H9 (cell line): ENCODE measurements at regions not wholly inside any gene's neighbourhood (a gene's known extent, or its start where the extent isn't known, plus 50 kb on each side); places are given as distances from the start of the nearest gene placed in this dataset.

Source experiments
- DNase-seq: peaks from one replicate; pipeline ENCODE4 v3.0.0-alpha.2; 2017
- H2AFZ ChIP-seq: one replicate; pipeline ENCODE4 v1.6.1; 2013; ENCODE audit warnings: mild to moderate bottlenecking, low read length, control low read depth, moderate library complexity
- H2AK5ac ChIP-seq: 2 replicates; pipeline ENCODE4 v1.6.1; 2013; ENCODE audit warnings: low read length, control low read depth, mixed read lengths; ENCODE audit not compliant: insufficient read length
- H2BK120ac ChIP-seq: one replicate; pipeline ENCODE4 v1.6.1; 2013; ENCODE audit warnings: low read depth, mild to moderate bottlenecking, low read length, control low read depth, inconsistent platforms; ENCODE audit not compliant: poor library complexity, severe bottlenecking
- H2BK12ac ChIP-seq: 2 replicates; pipeline ENCODE4 v1.6.1; 2013; ENCODE audit warnings: low read length, control low read depth, mixed read lengths, low read depth; ENCODE audit not compliant: insufficient read length
- H2BK15ac ChIP-seq: 2 replicates; pipeline ENCODE4 v1.6.1; 2013; ENCODE audit warnings: low read depth, low read length, control low read depth
- H2BK20ac ChIP-seq: one replicate; pipeline ENCODE4 v1.6.1; 2013; ENCODE audit warnings: low read depth, mild to moderate bottlenecking, low read length, control low read depth, inconsistent platforms; ENCODE audit not compliant: poor library complexity, severe bottlenecking
- H2BK5ac ChIP-seq: 2 replicates; pipeline ENCODE4 v1.6.1; 2013; ENCODE audit warnings: low read length, control low read depth, mixed read lengths; ENCODE audit not compliant: insufficient read length
- H3K14ac ChIP-seq: 2 replicates; pipeline ENCODE4 v1.6.1; 2013; ENCODE audit warnings: low read length, control low read depth; ENCODE audit not compliant: insufficient read depth
- H3K18ac ChIP-seq: 2 replicates; pipeline ENCODE4 v1.6.1; 2013; ENCODE audit warnings: low read depth, mild to moderate bottlenecking, mixed read lengths, low read length, control low read depth; ENCODE audit not compliant: insufficient read length
- H3K23ac ChIP-seq: 2 replicates; pipeline ENCODE4 v1.6.1; 2013; ENCODE audit warnings: low read length, control low read depth, mixed read lengths, low read depth; ENCODE audit not compliant: insufficient read length
- H3K23me2 ChIP-seq: 2 replicates; pipeline ENCODE4 v1.6.1; 2013; ENCODE audit warnings: low read depth, mild to moderate bottlenecking, mixed read lengths, low read length, control low read depth; ENCODE audit not compliant: insufficient read length, poor library complexity, severe bottlenecking
- H3K27ac ChIP-seq: 2 replicates; pipeline ENCODE4 v1.5.1; 2013; ENCODE audit warnings: low read length, control low read depth, mixed read lengths, low read depth; ENCODE audit not compliant: insufficient read length
- H3K27me3 ChIP-seq: 2 replicates; pipeline ENCODE4 v1.6.1; 2013; ENCODE audit warnings: low read length, control low read depth, inconsistent platforms; ENCODE audit not compliant: insufficient read depth
- H3K4ac ChIP-seq: 2 replicates; pipeline ENCODE4 v1.6.1; 2013; ENCODE audit warnings: low read depth, mild to moderate bottlenecking, control low read depth, inconsistent platforms, low read length, moderate library complexity
- H3K4me1 ChIP-seq: 2 replicates; pipeline ENCODE4 v1.6.1; 2013; ENCODE audit warnings: low read length, control low read depth, inconsistent platforms; ENCODE audit not compliant: insufficient read depth
- H3K4me2 ChIP-seq: 2 replicates; pipeline ENCODE4 v1.6.1; 2013; ENCODE audit warnings: low read length, control low read depth, mixed read lengths; ENCODE audit not compliant: insufficient read length, insufficient read depth
- H3K56ac ChIP-seq: 2 replicates; pipeline ENCODE4 v1.6.1; 2013; ENCODE audit warnings: low read depth, mild to moderate bottlenecking, mixed read lengths, low read length, control low read depth; ENCODE audit not compliant: insufficient read length
- H3K79me1 ChIP-seq: 2 replicates; pipeline ENCODE4 v1.6.1; 2013; ENCODE audit warnings: low read depth, mild to moderate bottlenecking, moderate library complexity, low read length, control low read depth, inconsistent platforms; ENCODE audit not compliant: insufficient read depth, poor library complexity, severe bottlenecking
- H3K79me2 ChIP-seq: 2 replicates; pipeline ENCODE4 v1.6.1; 2013; ENCODE audit warnings: low read length, control low read depth, inconsistent platforms; ENCODE audit not compliant: insufficient read depth
- H3K9ac ChIP-seq: 2 replicates; pipeline ENCODE4 v1.6.1; 2013; ENCODE audit warnings: low read length, control low read depth, mixed read lengths; ENCODE audit not compliant: insufficient read length; ENCODE audit errors: extremely low read depth
- H3K9me3 ChIP-seq: one replicate; pipeline ENCODE4 v1.6.1; 2013; ENCODE audit warnings: low read depth, low read length, inconsistent platforms; ENCODE audit not compliant: control insufficient read depth
- H3T11ph ChIP-seq: one replicate; pipeline ENCODE4 v1.6.1; 2013; ENCODE audit warnings: mild to moderate bottlenecking, low read length, control low read depth, inconsistent platforms
- H4K20me1 ChIP-seq: one replicate; pipeline ENCODE4 v1.6.1; 2013; ENCODE audit not compliant: control insufficient read depth, insufficient read length, insufficient read depth
- H4K5ac ChIP-seq: 2 replicates; pipeline ENCODE4 v1.6.1; 2013; ENCODE audit warnings: low read depth, mild to moderate bottlenecking, mixed read lengths, low read length, control low read depth; ENCODE audit not compliant: insufficient read length
- H4K8ac ChIP-seq: replicated peaks from 2 replicates; pipeline ENCODE4 v1.6.1; 2013; ENCODE audit warnings: low read length, control low read depth, mixed read lengths, low read depth; ENCODE audit not compliant: insufficient read length
- H4K91ac ChIP-seq: 2 replicates; pipeline ENCODE4 v1.6.1; 2013; ENCODE audit warnings: low read depth, mild to moderate bottlenecking, moderate library complexity, mixed read lengths, low read length, control low read depth; ENCODE audit not compliant: insufficient read length
- H3K27ac Mint-ChIP-seq, 3 experiments: 2 replicates in 2 of 3; 3 replicates in 1 of 3; pipeline ENCODE4 v1.8.0; 2020 to 2021; ENCODE audit warnings: mixed read lengths in 3 of 3, mild to moderate bottlenecking in 1 of 3, moderate library complexity in 1 of 3
- H3K27me3 Mint-ChIP-seq: 2 replicates; pipeline ENCODE4 v1.8.0; 2021; ENCODE audit warnings: low read depth, mild to moderate bottlenecking, moderate library complexity, mixed read lengths
- H3K36me3 Mint-ChIP-seq, 3 experiments: 2 replicates in 2 of 3; 3 replicates in 1 of 3; pipeline ENCODE4 v1.8.0; 2020 to 2021; ENCODE audit warnings: low read depth in 3 of 3, mixed read lengths in 3 of 3; ENCODE audit not compliant: insufficient read depth in 1 of 3
- H3K4me1 Mint-ChIP-seq, 2 experiments: 2 replicates each; pipeline ENCODE4 v1.8.0; 2020; ENCODE audit warnings: mixed read lengths in 2 of 2
- H3K4me3 Mint-ChIP-seq, 2 experiments: 2 replicates in 1 of 2; 3 replicates in 1 of 2; pipeline ENCODE4 v1.8.0; 2020 to 2021; ENCODE audit warnings: mild to moderate bottlenecking in 2 of 2, mixed read lengths in 2 of 2, moderate library complexity in 1 of 2
- H3K9me3 Mint-ChIP-seq, 2 experiments: 2 replicates in 1 of 2; 3 replicates in 1 of 2; pipeline ENCODE4 v1.8.0; 2020; ENCODE audit warnings: mild to moderate bottlenecking in 2 of 2, mixed read lengths in 2 of 2, moderate library complexity in 1 of 2
- WGBS: extraction: QIAGEN DNeasy Blood & Tissue Kit; methylation state at CpG from one replicate; pipeline ENCODE4 v1.1.7; 2013; ENCODE audit warnings: missing lambda C conversion rate, low lambda C conversion rate, mixed read lengths; ENCODE audit not compliant: insufficient read length; ENCODE audit errors: extremely low coverage; 5-methylcytosine and 5-hydroxymethylcytosine counted together
- TF ChIP-seq, protein P1 (sequence below): fragments of 200-600 bp; sonication (generic); conservative IDR thresholded peaks from 3 replicates; pipeline ENCODE4 v1.8.0; 2021; ENCODE audit warnings: antibody characterized with exemption, mild to moderate bottlenecking

GRCh38 chr12:19605720-19606119, 166.4 kb downstream of the AEBP2 start:
- TF ChIP-seq, protein P1, sequence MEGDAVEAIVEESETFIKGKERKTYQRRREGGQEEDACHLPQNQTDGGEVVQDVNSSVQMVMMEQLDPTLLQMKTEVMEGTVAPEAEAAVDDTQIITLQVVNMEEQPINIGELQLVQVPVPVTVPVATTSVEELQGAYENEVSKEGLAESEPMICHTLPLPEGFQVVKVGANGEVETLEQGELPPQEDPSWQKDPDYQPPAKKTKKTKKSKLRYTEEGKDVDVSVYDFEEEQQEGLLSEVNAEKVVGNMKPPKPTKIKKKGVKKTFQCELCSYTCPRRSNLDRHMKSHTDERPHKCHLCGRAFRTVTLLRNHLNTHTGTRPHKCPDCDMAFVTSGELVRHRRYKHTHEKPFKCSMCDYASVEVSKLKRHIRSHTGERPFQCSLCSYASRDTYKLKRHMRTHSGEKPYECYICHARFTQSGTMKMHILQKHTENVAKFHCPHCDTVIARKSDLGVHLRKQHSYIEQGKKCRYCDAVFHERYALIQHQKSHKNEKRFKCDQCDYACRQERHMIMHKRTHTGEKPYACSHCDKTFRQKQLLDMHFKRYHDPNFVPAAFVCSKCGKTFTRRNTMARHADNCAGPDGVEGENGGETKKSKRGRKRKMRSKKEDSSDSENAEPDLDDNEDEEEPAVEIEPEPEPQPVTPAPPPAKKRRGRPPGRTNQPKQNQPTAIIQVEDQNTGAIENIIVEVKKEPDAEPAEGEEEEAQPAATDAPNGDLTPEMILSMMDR = no peak
- no peak overlapping the region for H4K91ac ChIP-seq
- H3K4me1 Mint-ChIP-seq = peaks cover 7% of the 10 kb centered on the region in 2 experiments

More at GRCh38 chr12:19605720-19606119, 166.4 kb downstream of the AEBP2 start:
- Histone ChIP-seq H2BK12ac (no peak overlapping the region), H3K56ac (no peak overlapping the region), H2BK120ac (no peak overlapping the region), H3K14ac (no peak overlapping the region; the same call in 1 of the 2 replicates), H3K18ac (no peak overlapping the region), H3K23me2 (no peaks in the 10 kb centered on the region), H3T11ph (no peak overlapping the region), H3K4me2 (no peak overlapping the region), H3K9ac (no peak overlapping the region), H3K4ac (no peak overlapping the region), H3K23ac (no peak overlapping the region), H3K79me2 (no peaks in the 10 kb centered on the region), H4K5ac (no peak overlapping the region), H3K79me1 (no peaks in the 10 kb centered on the region), H3K27me3 (no peaks in the 10 kb centered on the region), H2BK5ac (no peak overlapping the region), H3K4me1 (no peaks in the 10 kb centered on the region), H4K8ac (no peak overlapping the region), H2BK15ac (no peak overlapping the region), H2BK20ac (no peak overlapping the region), H2AFZ (no peak overlapping the region), H3K9me3 (no peaks in the 10 kb centered on the region), H3K27ac (no peak overlapping the region), H2AK5ac (no peak overlapping the region), H4K20me1 (no peaks in the 10 kb centered on the region)
- no CpG with 5 or more reads among the region's 7 CpGs for WGBS
- H3K36me3 Mint-ChIP-seq = peaks cover 0 to 11% (median 1%) of the 10 kb centered on the region in 3 experiments; a peak in 6 of 7 replicates
- DNase-seq = no peak
- no peaks in the 10 kb centered on the region for H3K27me3 Mint-ChIP-seq
- no peak overlapping the region; a peak in 1 of 7 replicates for H3K27ac Mint-ChIP-seq
- peaks cover 0 to 1% of the 10 kb centered on the region in 2 experiments; a peak in 2 of 5 replicates for H3K9me3 Mint-ChIP-seq
- no peak overlapping the region for H3K4me3 Mint-ChIP-seq
